GM12878 (cell line): ENCODE measurements at regions not wholly inside any gene's neighbourhood (a gene's known extent, or its start where the extent isn't known, plus 50 kb on each side); places are given as distances from the start of the nearest gene placed in this dataset.
A peak's percentile ranks its signal among the peaks of the same experiment; 100 is the strongest.

ENCODE experiments used
- ATAC-seq: fragments of 200-7000 bp; cut with Tn5 transposase; 3 replicates; pipeline ENCODE4 v1.9.1; 2020; ENCODE audit warnings: mild to moderate bottlenecking, moderate library complexity
- BruUV-seq: library from RNA; stranded (reverse); fragments of 400-500 nt; replicated peaks from 2 replicates; lab custom pipeline; 2021; lab: Mats Ljungman, UMichigan
- CTCF ChIA-PET: fragments of 300-600 bp; sonication (Branson Sonifier 250); formaldehyde crosslinking; extraction: SDS; loops from one replicate; lab custom pipeline; 2021; ENCODE audit warnings: inconsistent platforms; lab: Yijun Ruan, JAX
- POLR2A ChIA-PET: fragments of 350-600 bp; formaldehyde crosslinking; extraction: SDS; loops from one replicate; lab custom pipeline; 2021; ENCODE audit warnings: inconsistent platforms; lab: Charles Lee
- RAD21 ChIA-PET: fragments of 300-600 bp; sonication (Branson Sonifier 250); formaldehyde crosslinking; loops from one replicate; lab custom pipeline; 2023; ENCODE audit warnings: antibody characterized with exemption; ENCODE audit not compliant: unreplicated experiment; lab: Charles Lee
- SMC1A ChIA-PET: fragments of 300-600 bp; sonication (Branson Sonifier 250); formaldehyde crosslinking; loops from one replicate; lab custom pipeline; 2023; ENCODE audit not compliant: unreplicated experiment, uncharacterized antibody; lab: Charles Lee
- DNase-seq: peaks from one replicate; pipeline ENCODE4 v3.0.0-alpha.2; 2011; ENCODE audit warnings: low read depth, low spot score
- FAIRE-seq: peaks from 3 replicates; lab custom pipeline; 2011; peaks lifted over from hg19 to GRCh38; lab: Jason Lieb, UNC
- H2AFZ ChIP-seq: 2 replicates; pipeline ENCODE4 v1.6.0; 2011; ENCODE audit warnings: low read depth, low read length, control low read depth; ENCODE audit not compliant: control insufficient read depth
- H3K27ac ChIP-seq: 2 replicates; pipeline ENCODE4 v1.5.1; 2011; ENCODE audit warnings: control low read depth; ENCODE audit not compliant: control insufficient read depth, insufficient read depth
- H3K27me3 ChIP-seq, 2 experiments: replicated peaks in 1 of 2; 2 replicates each; pipeline versions ENCODE4 v1.6.0 to v1.6.1; 2011; ENCODE audit warnings: low read length in 1 of 2; ENCODE audit not compliant: control insufficient read depth in 2 of 2, insufficient read depth in 2 of 2
- H3K36me3 ChIP-seq, 2 experiments: 2 replicates each; pipeline ENCODE4 v1.5.1; 2011; ENCODE audit warnings: low read length in 1 of 2; ENCODE audit not compliant: control insufficient read depth in 2 of 2, insufficient read depth in 2 of 2
- H3K4me1 ChIP-seq: 2 replicates; pipeline ENCODE4 v1.6.1; 2011; ENCODE audit warnings: mild to moderate bottlenecking, low read length, moderate library complexity, mixed read lengths; ENCODE audit not compliant: control insufficient read depth, insufficient read depth
- H3K4me2 ChIP-seq: 2 replicates; pipeline ENCODE4 v1.6.0; 2011; ENCODE audit warnings: control low read depth; ENCODE audit not compliant: control insufficient read depth, insufficient read depth
- H3K4me3 ChIP-seq: fragments of 200-600 bp; sonication (generic); 2 replicates; pipeline ENCODE4 v1.5.1; 2016
- H3K79me2 ChIP-seq: 2 replicates; pipeline ENCODE4 v1.6.0; 2011; ENCODE audit warnings: low read length; ENCODE audit not compliant: control insufficient read depth, insufficient read depth
- H3K9ac ChIP-seq: 2 replicates; pipeline ENCODE4 v1.8.0; 2011; ENCODE audit warnings: low read length, control low read depth, mixed read lengths; ENCODE audit not compliant: control insufficient read depth, insufficient read depth
- H3K9me3 ChIP-seq: replicated peaks from 3 replicates; pipeline ENCODE4 v1.5.1; 2011; ENCODE audit warnings: mild to moderate bottlenecking, low read length; ENCODE audit not compliant: control insufficient read depth, insufficient read depth
- H4K20me1 ChIP-seq: 2 replicates; pipeline ENCODE4 v1.6.0; 2011; ENCODE audit not compliant: control insufficient read depth, insufficient read depth
- HDAC6 ChIP-seq: fragments of 200-600 bp; sonication (generic); IDR thresholded peaks from one replicate; pipeline ENCODE4 v1.8.0; 2017; ENCODE audit warnings: antibody characterized with exemption; ENCODE audit not compliant: unreplicated experiment
- JUND ChIP-seq: IDR thresholded peaks from 2 replicates; pipeline ENCODE4 v1.6.1; 2012; ENCODE audit warnings: low read depth, mild to moderate bottlenecking, low read length, improper control_type of control experiment, moderate library complexity
- MTA3 ChIP-seq: IDR thresholded peaks from 2 replicates; pipeline ENCODE4 v1.6.1; 2012; ENCODE audit warnings: low read length, inconsistent platforms, borderline replicate concordance
- PBX3 ChIP-seq: IDR thresholded peaks from 2 replicates; pipeline ENCODE4 v1.6.1; 2011; ENCODE audit warnings: mild to moderate bottlenecking, low read depth, low read length, moderate library complexity; ENCODE audit not compliant: insufficient replicate concordance
- PML ChIP-seq: IDR thresholded peaks from 2 replicates; pipeline ENCODE4 v1.6.1; 2012; ENCODE audit warnings: low read length, inconsistent platforms
- RCOR1 ChIP-seq: conservative IDR thresholded peaks from 2 replicates; pipeline ENCODE4 v1.6.1; 2012; ENCODE audit warnings: low read depth, low read length, improper control_type of control experiment
- RELB ChIP-seq: fragments of 450-650 bp; IDR thresholded peaks from 2 replicates; pipeline ENCODE4 v1.6.1; 2017; ENCODE audit warnings: low read depth, mild to moderate bottlenecking, moderate library complexity
- SIX5 ChIP-seq: IDR thresholded peaks from 2 replicates; pipeline ENCODE4 v1.6.1; 2011; ENCODE audit warnings: mild to moderate bottlenecking, low read depth, low read length, moderate library complexity; ENCODE audit not compliant: severe bottlenecking
- SPI1 ChIP-seq: IDR thresholded peaks from 2 replicates; pipeline ENCODE4 v1.6.1; 2011; ENCODE audit warnings: low read depth, mild to moderate bottlenecking, low read length, moderate library complexity, borderline replicate concordance; ENCODE audit not compliant: insufficient read depth
- WRNIP1 ChIP-seq: IDR thresholded peaks from 2 replicates; pipeline ENCODE4 v1.6.1; 2011; ENCODE audit warnings: low read depth, low read length, improper control_type of control experiment, borderline replicate concordance
- ZNF622 ChIP-seq: fragments of 450-650 bp; IDR thresholded peaks from 2 replicates; pipeline ENCODE4 v1.6.1; 2017; ENCODE audit warnings: mild to moderate bottlenecking, inconsistent platforms
- WGBS: methylation state at CpG from one replicate; pipeline ENCODE4 v1.1.6; 2016; ENCODE audit warnings: low lambda C conversion rate; ENCODE audit not compliant: insufficient replicate concordance, insufficient coverage; ENCODE audit errors: missing lambda C conversion rate; 5-methylcytosine and 5-hydroxymethylcytosine counted together
- in situ Hi-C: fragments of 300-500 bp; cut with MboI; formaldehyde crosslinking; loops from 9 replicates; pipeline ENCODE4 v1.14.3; 2018; ENCODE audit warnings: mixed read lengths
- intact Hi-C: fragments of 100-400 bp; cut with micrococcal nuclease; formaldehyde crosslinking; loops from one replicate; pipeline ENCODE4 v1.14.2; 2022; ENCODE audit not compliant: unreplicated experiment

- no peaks in the 10 kb centered on the region for H3K9me3 ChIP-seq
- H3K27ac ChIP-seq: no peak overlapping the region
- no peak for TF ChIP-seq RELB
- TF ChIP-seq JUND: no peak
- TF ChIP-seq PML: no peak
- TF ChIP-seq WRNIP1: no peak
- no peak for TF ChIP-seq SPI1
- no TSS peak for BruUV-seq
- ATAC-seq: no peak
- no peak overlapping the region for H3K4me2 ChIP-seq
- no peak overlapping the region for H3K4me3 ChIP-seq
- no peak overlapping the region for H3K9ac ChIP-seq
- no peaks in the 10 kb centered on the region for H3K79me2 ChIP-seq
- ChIA-PET POLR2A (no interaction called here), SMC1A (interaction anchor here (0.6 to 1.3 kb wide), 3 partner anchors 105 to 185 kb away, joined by 3 to 4 read pairs (median 4); no protein-coding TSS in a partner anchor), RAD21 (no interaction called here), CTCF (interaction anchor here (0.6 kb wide), 1 partner anchor 9 kb away, joined by 3 read pairs; no protein-coding TSS in a partner anchor)
- H3K4me1 ChIP-seq: no peaks in the 10 kb centered on the region
- H3K27me3 ChIP-seq: no peaks in the 10 kb centered on the region
- 0% methylated on average over 1 of the region's 1 CpG for WGBS
- in situ Hi-C loops: no loop called here
- no peak overlapping the region for H2AFZ ChIP-seq
- H3K36me3 ChIP-seq: no peaks in the 10 kb centered on the region
- no peak for FAIRE-seq
- H4K20me1 ChIP-seq: no peaks in the 10 kb centered on the region
- no peak for DNase-seq
- intact Hi-C loops: no loop called here
These were observed 207.5 kb upstream of the PHACTR1 start for GRCh38 chr6:12509060-12509459.

DNA sequence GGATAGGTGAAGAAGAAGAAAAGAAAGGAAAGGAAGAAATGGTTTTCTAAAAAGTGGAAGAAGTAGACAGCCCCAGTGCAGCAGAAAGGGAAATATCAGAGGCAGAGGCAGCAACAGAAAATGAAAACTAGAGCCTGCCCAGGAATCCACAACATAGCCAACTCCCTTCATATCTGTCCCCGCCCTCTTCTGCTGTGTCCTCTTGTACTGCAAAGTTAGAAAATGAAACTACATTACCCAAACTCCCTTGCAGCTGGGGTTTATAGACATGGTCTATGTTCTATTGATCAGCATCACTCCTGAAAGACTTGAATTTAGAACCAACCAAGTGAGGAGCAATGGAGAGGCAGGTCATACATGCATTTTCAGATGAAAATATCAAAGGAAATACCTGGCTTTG lies 200.5 kb upstream of the PHACTR1 start:
- no peaks in the 10 kb centered on the region for H4K20me1 ChIP-seq
- no peaks in the 10 kb centered on the region for H3K79me2 ChIP-seq
- H3K4me3 ChIP-seq: no peak overlapping the region
- no peaks in the 10 kb centered on the region for H3K4me1 ChIP-seq
- H3K27ac ChIP-seq: no peak overlapping the region
- WGBS: 0% methylated on average over 1 of the region's 1 CpG
- H2AFZ ChIP-seq: peak overlapping the region; percentile 34
- no peak for DNase-seq
- H3K9me3 ChIP-seq: no peaks in the 10 kb centered on the region
- FAIRE-seq: peak; percentile 38
- H3K36me3 ChIP-seq: no peaks in the 10 kb centered on the region
- in situ Hi-C loops (no loop called here), intact Hi-C loops (no loop called here)
- TF ChIP-seq ZNF622: no peak
- TF ChIP-seq MTA3: no peak
- TF ChIP-seq SIX5: peak; percentile 51
- TF ChIP-seq HDAC6: no peak
- TF ChIP-seq RCOR1: no peak
- no peak for TF ChIP-seq PBX3
- ChIA-PET SMC1A (interaction anchor here (0.6 kb wide), 1 partner anchor 235 kb away, joined by 3 read pairs; no protein-coding TSS in a partner anchor), POLR2A (no interaction called here), CTCF (interaction anchor here (0.8 to 2.6 kb wide), 2 partner anchors 11 to 12 kb away, joined by 3 to 9 read pairs; no protein-coding TSS in a partner anchor), RAD21 (no interaction called here)
- peak; percentile 84 for ATAC-seq
- no peak overlapping the region for H3K9ac ChIP-seq
- H3K27me3 ChIP-seq: no peaks in the 10 kb centered on the region
- BruUV-seq: no TSS peak
- no peak overlapping the region for H3K4me2 ChIP-seq
